Activated CD4-positive, alpha-beta memory T cell treated with anti-CD3 and anti-CD28 coated beads for 36 hours (primary cell): ENCODE measurements at regions not wholly inside any gene's neighbourhood (a gene's known extent, or its start where the extent isn't known, plus 50 kb on each side); places are given as distances from the start of the nearest gene placed in this dataset.
"Not testable (repeated sequence)": the region's sequence is repeated elsewhere in the genome, so short reads cannot be mapped to it uniquely, and the experiment has no call there.

Source experiments
- CTCF ChIA-PET: fragments of 350-600 bp; sonication (Branson Sonifier 250); formaldehyde crosslinking; loops from one replicate; lab custom pipeline; 2021; ENCODE audit warnings: antibody characterized with exemption, inconsistent platforms; lab: Charles Lee
- POLR2A ChIA-PET: fragments of 350-600 bp; sonication (Branson Sonifier 250); formaldehyde crosslinking; loops from one replicate; lab custom pipeline; 2021; ENCODE audit warnings: antibody characterized with exemption; lab: Charles Lee
- DNase-seq: peaks from one replicate; pipeline ENCODE4 v3.0.0-alpha.2; 2020
- H3K27ac Mint-ChIP-seq: one replicate; pipeline ENCODE4 v1.8.0; 2021; ENCODE audit warnings: mixed read lengths
- H3K27me3 Mint-ChIP-seq: one replicate; pipeline ENCODE4 v1.8.0; 2021; ENCODE audit warnings: mixed read lengths
- H3K36me3 Mint-ChIP-seq: one replicate; pipeline ENCODE4 v1.8.0; 2021; ENCODE audit warnings: mixed read lengths
- H3K4me1 Mint-ChIP-seq: one replicate; pipeline ENCODE4 v1.8.0; 2021; ENCODE audit warnings: low read depth, mixed read lengths
- H3K4me3 Mint-ChIP-seq: one replicate; pipeline ENCODE4 v1.8.0; 2021; ENCODE audit warnings: mild to moderate bottlenecking, mixed read lengths
- H3K9me3 Mint-ChIP-seq: one replicate; pipeline ENCODE4 v1.8.0; 2021; ENCODE audit warnings: mixed read lengths
- intact Hi-C: fragments of 100-400 bp; cut with micrococcal nuclease; formaldehyde crosslinking; loops from one replicate; pipeline ENCODE4 v1.15.1; 2023

DNA sequence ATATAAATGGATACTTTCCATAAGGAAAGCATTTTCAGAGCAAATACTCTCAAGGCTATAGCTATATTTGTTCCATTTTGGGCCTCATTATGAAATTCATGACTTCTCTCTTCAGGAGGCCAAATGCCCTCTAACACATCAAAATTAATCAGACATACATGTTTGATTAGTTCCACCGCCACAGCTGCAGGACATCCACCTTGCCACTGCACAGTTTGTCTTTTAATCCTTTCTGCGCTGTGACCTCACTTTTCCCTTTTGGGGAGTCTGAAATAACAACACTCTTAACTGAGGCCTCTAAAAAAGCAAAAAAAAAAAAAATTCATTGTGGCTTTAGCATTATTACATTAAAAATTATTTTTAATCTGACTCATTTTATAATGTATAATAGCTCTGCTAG is 279.1 kb upstream of the CDH12 start:
- DNase-seq: no peak
- H3K27ac Mint-ChIP-seq: no peak overlapping the region
- intact Hi-C loops: no loop called here
- no peaks in the 10 kb centered on the region for H3K36me3 Mint-ChIP-seq
- H3K27me3 Mint-ChIP-seq: no peaks in the 10 kb centered on the region
- no peak overlapping the region for H3K4me3 Mint-ChIP-seq
- POLR2A ChIA-PET: no interaction called here
- CTCF ChIA-PET: no interaction called here
- no peaks in the 10 kb centered on the region for H3K4me1 Mint-ChIP-seq
- peaks cover 14% of the 10 kb centered on the region for H3K9me3 Mint-ChIP-seq

- Mint-ChIP-seq H3K27ac (no peak overlapping the region), H3K9me3 (peaks cover 9% of the 10 kb centered on the region), H3K27me3 (no peaks in the 10 kb centered on the region), H3K36me3 (no peaks in the 10 kb centered on the region), H3K4me3 (no peak overlapping the region), H3K4me1 (no peaks in the 10 kb centered on the region)
- POLR2A ChIA-PET: no interaction called here
- intact Hi-C loops: no loop called here
- CTCF ChIA-PET: no interaction called here
- DNase-seq: no peak
Observed at GRCh38 chr5:23112237-23112636, 259.1 kb upstream of the CDH12 start.

DNA sequence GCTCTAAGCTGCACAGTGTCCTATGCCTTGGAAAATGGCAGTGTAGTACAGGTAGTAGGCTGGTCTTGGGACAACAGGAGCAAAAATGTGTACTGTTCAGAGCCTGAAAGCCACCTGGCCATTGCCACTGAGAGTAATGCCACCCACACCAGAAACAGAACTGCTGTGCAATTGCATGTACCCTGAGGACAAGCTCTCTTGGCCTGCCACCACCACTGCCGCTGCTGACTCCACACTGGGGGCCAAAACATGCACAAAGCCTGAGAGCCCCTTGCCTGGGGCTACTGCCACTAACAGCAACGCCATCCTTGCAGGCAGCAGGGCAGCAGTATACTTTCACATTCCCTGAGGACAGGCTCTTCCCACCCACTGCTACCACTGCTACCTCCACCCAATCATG is 251.9 kb upstream of the CDH12 start:
- intact Hi-C loops: no loop called here
- peaks cover 42% of the 10 kb centered on the region for H3K9me3 Mint-ChIP-seq
- H3K4me3 Mint-ChIP-seq: no peak overlapping the region
- POLR2A ChIA-PET: no interaction called here
- H3K27me3 Mint-ChIP-seq: no peaks in the 10 kb centered on the region
- no peak for DNase-seq
- CTCF ChIA-PET: no interaction called here
- no peak overlapping the region for H3K27ac Mint-ChIP-seq
- H3K36me3 Mint-ChIP-seq: no peaks in the 10 kb centered on the region
- no peaks in the 10 kb centered on the region for H3K4me1 Mint-ChIP-seq

DNA sequence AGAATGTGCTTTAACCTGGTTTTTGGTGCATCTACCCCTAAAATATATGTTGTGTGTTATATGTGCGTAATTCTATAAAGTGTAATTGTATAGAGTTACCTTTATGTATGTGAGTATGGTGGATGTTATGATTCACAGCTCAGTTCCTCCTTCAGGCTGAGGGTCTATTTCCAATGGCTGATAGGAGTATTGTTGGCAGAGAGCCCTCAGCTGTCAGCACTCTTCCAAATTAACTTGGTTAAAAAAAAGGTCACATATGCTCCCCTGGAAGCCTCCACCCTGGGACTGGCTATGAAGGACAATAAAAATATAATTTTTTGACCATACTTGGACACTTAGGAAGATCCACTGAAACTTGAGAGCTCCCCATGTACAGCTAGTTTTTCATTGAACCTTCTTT is 250.4 kb upstream of the CDH12 start:
- POLR2A ChIA-PET: no interaction called here
- Mint-ChIP-seq H3K36me3 (no peaks in the 10 kb centered on the region), H3K4me3 (no peak overlapping the region), H3K4me1 (no peaks in the 10 kb centered on the region), H3K27me3 (no peaks in the 10 kb centered on the region), H3K27ac (no peak overlapping the region), H3K9me3 (peaks cover 38% of the 10 kb centered on the region)
- intact Hi-C loops: no loop called here
- CTCF ChIA-PET: no interaction called here
- DNase-seq: no peak

DNA sequence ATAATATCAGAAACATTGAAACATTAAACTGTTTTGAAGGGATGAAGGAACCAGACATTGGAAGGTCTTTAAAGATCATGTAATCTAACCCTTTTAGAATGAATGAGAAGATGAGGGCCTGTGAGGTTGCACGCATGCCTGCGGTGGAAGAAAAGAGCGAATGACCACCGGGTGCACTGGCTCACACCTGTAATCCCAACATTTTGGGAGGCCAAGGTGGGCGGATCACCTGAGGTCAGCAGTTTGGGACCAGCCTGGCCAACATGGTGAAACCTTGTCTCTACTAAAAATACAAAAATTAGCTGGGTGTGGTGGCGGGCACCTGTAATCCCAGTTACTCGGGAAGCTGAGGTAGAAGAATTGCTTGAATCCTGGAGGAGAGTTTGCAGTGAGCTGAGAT is 242.3 kb upstream of the CDH12 start:
- CTCF ChIA-PET, POLR2A ChIA-PET, H3K27me3 Mint-ChIP-seq, H3K27ac Mint-ChIP-seq, DNase-seq, H3K4me3 Mint-ChIP-seq, intact Hi-C loops, H3K4me1 Mint-ChIP-seq, H3K36me3 Mint-ChIP-seq: not testable (repeated sequence)
- peaks cover 19% of the 10 kb centered on the region for H3K9me3 Mint-ChIP-seq

DNA sequence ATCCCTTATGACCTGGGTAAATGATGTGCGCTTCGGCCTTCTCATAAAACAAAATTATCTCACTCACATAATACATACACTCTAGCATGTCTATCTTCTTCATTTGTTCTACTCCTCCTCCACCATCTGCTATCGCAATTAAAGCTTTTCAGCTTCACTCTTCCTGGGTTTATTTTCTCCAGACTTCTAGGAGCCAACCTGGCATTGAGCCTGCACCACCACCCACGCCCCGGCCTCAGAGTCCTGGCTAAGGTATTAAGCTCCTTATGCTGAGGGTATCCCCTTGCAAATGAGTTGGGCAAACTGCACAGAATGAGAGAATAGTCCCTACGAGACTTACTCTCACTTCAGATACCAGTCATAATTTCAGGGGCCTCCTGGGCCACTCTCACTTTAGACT is 236.1 kb upstream of the CDH12 start:
- no peaks in the 10 kb centered on the region for H3K4me1 Mint-ChIP-seq
- H3K9me3 Mint-ChIP-seq: peaks cover 23% of the 10 kb centered on the region
- H3K4me3 Mint-ChIP-seq: no peak overlapping the region
- intact Hi-C loops: no loop called here
- DNase-seq: no peak
- POLR2A ChIA-PET: no interaction called here
- CTCF ChIA-PET: no interaction called here
- H3K36me3 Mint-ChIP-seq: no peaks in the 10 kb centered on the region
- no peak overlapping the region for H3K27ac Mint-ChIP-seq
- no peaks in the 10 kb centered on the region for H3K27me3 Mint-ChIP-seq

DNA sequence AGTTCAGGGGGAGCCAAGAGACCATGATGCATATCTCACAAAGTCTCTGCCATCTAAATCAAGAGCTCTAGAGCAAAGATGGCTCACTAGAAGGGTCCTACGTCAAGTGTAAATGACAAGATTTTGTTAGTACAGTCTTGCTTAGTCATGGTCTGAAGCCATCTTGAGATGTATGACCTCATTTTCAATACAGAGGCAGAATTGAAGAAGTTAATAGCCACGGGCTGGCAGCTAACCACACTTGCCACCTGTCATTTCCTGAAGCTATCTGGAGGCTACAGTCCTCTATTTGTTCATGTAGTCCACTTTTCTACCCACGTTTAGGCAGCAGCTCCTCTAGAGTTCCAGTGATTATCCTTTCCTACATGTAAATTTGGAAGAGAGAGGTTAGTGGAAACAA is 231.7 kb upstream of the CDH12 start:
- CTCF ChIA-PET: no interaction called here
- H3K36me3 Mint-ChIP-seq: no peaks in the 10 kb centered on the region
- intact Hi-C loops: no loop called here

GRCh38 chr5:23072179-23072578 is 219.0 kb upstream of the CDH12 start:
- H3K4me3 Mint-ChIP-seq: no peak overlapping the region
- H3K9me3 Mint-ChIP-seq: peaks cover 7% of the 10 kb centered on the region
- no peaks in the 10 kb centered on the region for H3K4me1 Mint-ChIP-seq
- no peak for DNase-seq
- POLR2A ChIA-PET: no interaction called here
- no peaks in the 10 kb centered on the region for H3K36me3 Mint-ChIP-seq
- H3K27ac Mint-ChIP-seq: no peak overlapping the region
- intact Hi-C loops: no loop called here
- CTCF ChIA-PET: no interaction called here
- no peaks in the 10 kb centered on the region for H3K27me3 Mint-ChIP-seq

More for the DNA sequence above, 231.7 kb upstream of the CDH12 start:
- no peak for DNase-seq
- H3K9me3 Mint-ChIP-seq: peaks cover 21% of the 10 kb centered on the region
- no peak overlapping the region for H3K27ac Mint-ChIP-seq
- H3K4me1 Mint-ChIP-seq: no peaks in the 10 kb centered on the region
- no peak overlapping the region for H3K4me3 Mint-ChIP-seq
- POLR2A ChIA-PET: no interaction called here
- H3K27me3 Mint-ChIP-seq: no peaks in the 10 kb centered on the region

DNA sequence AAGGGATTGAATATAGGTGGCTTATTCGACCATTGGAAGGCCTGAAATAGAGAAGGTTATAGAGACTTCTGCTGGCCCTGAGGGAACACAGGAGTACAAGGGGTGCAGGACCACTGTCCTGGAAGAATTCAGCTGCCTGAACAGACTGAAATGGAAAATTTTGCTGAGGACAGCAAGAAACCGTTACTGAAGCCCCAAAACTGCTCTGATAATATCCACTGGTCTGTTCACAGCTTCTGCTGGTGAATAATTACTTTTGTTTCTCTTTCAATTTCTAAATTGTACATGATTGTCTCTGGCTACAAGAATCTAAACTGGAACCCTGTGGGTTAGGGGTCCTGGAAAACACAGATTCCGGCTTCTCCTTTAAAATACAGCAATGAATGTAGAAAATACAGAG is 218.5 kb upstream of the CDH12 start:
- Mint-ChIP-seq H3K27me3 (no peaks in the 10 kb centered on the region), H3K9me3 (peaks cover 9% of the 10 kb centered on the region), H3K4me1 (no peaks in the 10 kb centered on the region), H3K4me3 (no peak overlapping the region), H3K27ac (no peak overlapping the region), H3K36me3 (no peaks in the 10 kb centered on the region)
- CTCF ChIA-PET: no interaction called here
- intact Hi-C loops: no loop called here
- POLR2A ChIA-PET: no interaction called here
- no peak for DNase-seq

DNA sequence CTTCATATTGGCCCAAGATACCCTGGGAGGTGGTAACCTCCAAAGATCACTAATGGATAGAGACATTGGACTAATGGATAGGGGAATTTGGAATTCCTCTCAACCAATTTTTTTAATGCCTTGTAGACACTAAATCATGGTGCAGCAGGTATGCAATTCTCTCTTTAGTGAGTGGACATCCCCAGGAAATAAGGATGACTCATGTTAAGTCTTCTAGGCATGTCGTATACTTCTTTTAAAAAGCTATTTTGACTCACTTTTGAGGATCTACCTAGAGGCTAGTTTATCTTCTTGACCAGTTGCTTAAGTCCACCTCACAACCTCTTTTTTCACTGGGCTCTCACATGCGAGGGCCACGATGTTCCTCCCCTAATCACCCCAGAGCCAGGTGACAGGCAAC is 211.6 kb upstream of the CDH12 start:
- no peak overlapping the region for H3K4me3 Mint-ChIP-seq
- H3K36me3 Mint-ChIP-seq: no peaks in the 10 kb centered on the region
- DNase-seq: no peak
- no peaks in the 10 kb centered on the region for H3K27me3 Mint-ChIP-seq
- H3K27ac Mint-ChIP-seq: no peak overlapping the region
- intact Hi-C loops: no loop called here
- CTCF ChIA-PET: no interaction called here
- POLR2A ChIA-PET: no interaction called here
- peaks cover 18% of the 10 kb centered on the region for H3K9me3 Mint-ChIP-seq
- no peaks in the 10 kb centered on the region for H3K4me1 Mint-ChIP-seq

DNA sequence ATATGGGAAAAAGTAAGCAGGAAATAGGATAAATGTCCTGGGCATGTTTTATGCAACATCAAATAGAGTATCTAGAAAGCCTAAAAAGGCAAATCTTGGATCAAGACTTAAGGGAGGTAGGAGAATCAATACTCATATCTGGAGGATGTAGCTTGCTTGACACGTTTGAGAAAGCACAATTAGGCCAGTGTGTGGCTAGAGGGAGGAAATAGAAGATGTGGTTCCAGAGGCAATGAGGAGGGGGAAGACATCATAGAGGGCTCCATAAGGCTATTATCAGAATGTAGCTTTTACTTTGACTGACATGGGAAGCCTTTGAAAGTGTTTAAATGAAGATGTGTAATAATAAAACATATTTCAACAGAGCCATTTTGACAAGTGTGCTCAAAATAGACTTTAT is 200.7 kb upstream of the CDH12 start:
- intact Hi-C loops: no loop called here
- no peak for DNase-seq
- no peaks in the 10 kb centered on the region for H3K4me1 Mint-ChIP-seq
- peaks cover 7% of the 10 kb centered on the region for H3K9me3 Mint-ChIP-seq
- no peak overlapping the region for H3K4me3 Mint-ChIP-seq
- H3K36me3 Mint-ChIP-seq: no peaks in the 10 kb centered on the region
- CTCF ChIA-PET: no interaction called here
- H3K27me3 Mint-ChIP-seq: no peaks in the 10 kb centered on the region
- POLR2A ChIA-PET: no interaction called here
- H3K27ac Mint-ChIP-seq: no peak overlapping the region

- ChIA-PET POLR2A (no interaction called here), CTCF (no interaction called here)
- Mint-ChIP-seq H3K4me3 (no peak overlapping the region), H3K9me3 (peaks cover 6% of the 10 kb centered on the region), H3K36me3 (no peaks in the 10 kb centered on the region), H3K27me3 (no peaks in the 10 kb centered on the region), H3K4me1 (no peaks in the 10 kb centered on the region), H3K27ac (no peak overlapping the region)
- intact Hi-C loops: no loop called here
- no peak for DNase-seq
Observed at GRCh38 chr5:23042226-23042625, 189.1 kb upstream of the CDH12 start.

DNA sequence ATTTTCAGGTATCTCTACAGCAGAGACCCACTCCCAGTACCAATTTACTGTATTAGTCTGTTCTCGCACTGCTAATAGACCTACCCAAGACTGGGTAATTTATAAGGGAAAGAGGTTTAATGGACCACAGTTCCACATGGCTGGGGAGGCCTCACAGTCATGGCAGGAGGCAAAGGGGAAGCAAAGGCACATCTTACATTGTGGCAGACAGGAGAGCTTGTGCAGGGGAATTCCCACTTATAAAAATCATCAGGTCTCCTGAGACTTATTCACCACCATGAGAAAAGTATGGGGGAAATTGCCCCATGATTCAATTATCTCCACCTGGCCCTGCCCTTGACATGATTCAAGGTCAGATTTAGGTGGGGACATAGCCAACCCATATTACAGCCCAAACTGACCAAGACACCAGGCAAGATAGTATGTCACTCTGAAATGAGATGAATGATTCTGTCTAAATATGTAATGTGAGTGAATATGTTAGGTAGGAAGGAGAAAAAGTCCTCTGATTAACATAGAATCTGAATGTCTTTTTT is 182.5 kb upstream of the CDH12 start:
- Mint-ChIP-seq H3K36me3 (no peaks in the 10 kb centered on the region), H3K27ac (no peak overlapping the region), H3K9me3 (peaks cover 8% of the 10 kb centered on the region), H3K27me3 (no peaks in the 10 kb centered on the region), H3K4me3 (no peak overlapping the region), H3K4me1 (no peaks in the 10 kb centered on the region)
- POLR2A ChIA-PET: no interaction called here
- CTCF ChIA-PET: no interaction called here
- intact Hi-C loops: no loop called here
- DNase-seq: no peak

GRCh38 chr5:23033864-23034263 is 180.7 kb upstream of the CDH12 start:
- Mint-ChIP-seq H3K36me3 (no peaks in the 10 kb centered on the region), H3K4me3 (no peak overlapping the region), H3K9me3 (peaks cover 8% of the 10 kb centered on the region), H3K27me3 (no peaks in the 10 kb centered on the region), H3K4me1 (no peaks in the 10 kb centered on the region), H3K27ac (no peak overlapping the region)
- intact Hi-C loops: no loop called here
- DNase-seq: no peak
- POLR2A ChIA-PET: no interaction called here
- CTCF ChIA-PET: no interaction called here
